Activated T-helper 1 cell treated with anti-CD3 and anti-CD28 coated beads, Interleukin-12 subunit alpha, Interleukin-12 subunit beta, Interleukin-2, Interleukin-4 antibody, amounts not matched to agents 30 ng/mL and 10 ng/mL and 1 ng/mL, durations not matched to agents 14 hours and 24 hours and 36 hours (primary cell): ENCODE measurements at regions not wholly inside any gene's neighbourhood (a gene's known extent, or its start where the extent isn't known, plus 50 kb on each side); places are given as distances from the start of the nearest gene placed in this dataset.

Source experiments
- DNase-seq: peaks from one replicate; pipeline ENCODE4 v3.0.0; 2021; ENCODE audit warnings: low spot score
- H3K27ac Mint-ChIP-seq: one replicate; pipeline ENCODE4 v1.8.0; 2021; ENCODE audit warnings: mild to moderate bottlenecking, mixed read lengths
- H3K27me3 Mint-ChIP-seq: one replicate; pipeline ENCODE4 v1.8.0; 2022; ENCODE audit warnings: mild to moderate bottlenecking, moderate library complexity, mixed read lengths; ENCODE audit not compliant: insufficient read depth
- H3K36me3 Mint-ChIP-seq: one replicate; pipeline ENCODE4 v1.8.0; 2021; ENCODE audit warnings: low read depth, mixed read lengths
- H3K4me1 Mint-ChIP-seq: one replicate; pipeline ENCODE4 v1.8.0; 2021; ENCODE audit warnings: low read depth, mixed read lengths
- H3K4me3 Mint-ChIP-seq: one replicate; pipeline ENCODE4 v1.8.0; 2021; ENCODE audit warnings: mild to moderate bottlenecking, moderate library complexity, mixed read lengths
- H3K9me3 Mint-ChIP-seq: one replicate; pipeline ENCODE4 v1.8.0; 2021; ENCODE audit warnings: mixed read lengths
- intact Hi-C: fragments of 100-400 bp; cut with micrococcal nuclease; formaldehyde crosslinking; loops from one replicate; pipeline ENCODE4 v1.15.1; 2024

GRCh38 chr17:52384695-52385094 lies 226.2 kb upstream of the CA10 start:
- H3K4me1 Mint-ChIP-seq: no peaks in the 10 kb centered on the region
- no peak overlapping the region for H3K4me3 Mint-ChIP-seq
- no peaks in the 10 kb centered on the region for H3K27me3 Mint-ChIP-seq
- peaks cover 5% of the 10 kb centered on the region for H3K9me3 Mint-ChIP-seq
- no peak for DNase-seq
- intact Hi-C loops: no loop called here
- no peaks in the 10 kb centered on the region for H3K36me3 Mint-ChIP-seq
- no peak overlapping the region for H3K27ac Mint-ChIP-seq

GRCh38 chr17:52383493-52384100 lies 225.1 kb upstream of the CA10 start:
- intact Hi-C loops: no loop called here
- H3K27ac Mint-ChIP-seq: no peak overlapping the region
- H3K9me3 Mint-ChIP-seq: peaks cover 5% of the 10 kb centered on the region
- no peaks in the 10 kb centered on the region for H3K4me1 Mint-ChIP-seq
- H3K4me3 Mint-ChIP-seq: no peak overlapping the region
- no peaks in the 10 kb centered on the region for H3K27me3 Mint-ChIP-seq
- H3K36me3 Mint-ChIP-seq: no peaks in the 10 kb centered on the region
- no peak for DNase-seq

GRCh38 chr17:52378860-52379259 lies 220.3 kb upstream of the CA10 start:
- H3K27me3 Mint-ChIP-seq: no peaks in the 10 kb centered on the region
- H3K4me3 Mint-ChIP-seq: no peak overlapping the region
- no peaks in the 10 kb centered on the region for H3K4me1 Mint-ChIP-seq
- DNase-seq: no peak
- no peak overlapping the region for H3K27ac Mint-ChIP-seq
- no peaks in the 10 kb centered on the region for H3K36me3 Mint-ChIP-seq
- no peaks in the 10 kb centered on the region for H3K9me3 Mint-ChIP-seq
- intact Hi-C loops: no loop called here

- no peaks in the 10 kb centered on the region for H3K4me1 Mint-ChIP-seq
- DNase-seq: no peak
- H3K36me3 Mint-ChIP-seq: no peaks in the 10 kb centered on the region
- H3K9me3 Mint-ChIP-seq: no peaks in the 10 kb centered on the region
- intact Hi-C loops: no loop called here
- H3K27me3 Mint-ChIP-seq: no peaks in the 10 kb centered on the region
- H3K4me3 Mint-ChIP-seq: no peak overlapping the region
- H3K27ac Mint-ChIP-seq: no peak overlapping the region
Measured at GRCh38 chr17:52376137-52376536, 217.6 kb upstream of the CA10 start.

GRCh38 chr17:52368886-52369285 lies 210.4 kb upstream of the CA10 start:
- H3K9me3 Mint-ChIP-seq: no peaks in the 10 kb centered on the region
- no peak for DNase-seq
- no peaks in the 10 kb centered on the region for H3K27me3 Mint-ChIP-seq
- H3K36me3 Mint-ChIP-seq: no peaks in the 10 kb centered on the region
- intact Hi-C loops: no loop called here
- H3K27ac Mint-ChIP-seq: no peak overlapping the region
- H3K4me1 Mint-ChIP-seq: no peaks in the 10 kb centered on the region
- no peak overlapping the region for H3K4me3 Mint-ChIP-seq

GRCh38 chr17:52357854-52358253 lies 199.3 kb upstream of the CA10 start:
- H3K27ac Mint-ChIP-seq: no peak overlapping the region
- H3K4me3 Mint-ChIP-seq: no peak overlapping the region
- no peak for DNase-seq
- intact Hi-C loops: no loop called here
- H3K4me1 Mint-ChIP-seq: no peaks in the 10 kb centered on the region
- H3K27me3 Mint-ChIP-seq: no peaks in the 10 kb centered on the region
- H3K36me3 Mint-ChIP-seq: no peaks in the 10 kb centered on the region
- peaks cover 6% of the 10 kb centered on the region for H3K9me3 Mint-ChIP-seq

- no peaks in the 10 kb centered on the region for H3K27me3 Mint-ChIP-seq
- no peak for DNase-seq
- no peak overlapping the region for H3K4me3 Mint-ChIP-seq
- H3K36me3 Mint-ChIP-seq: no peaks in the 10 kb centered on the region
- H3K27ac Mint-ChIP-seq: no peak overlapping the region
- H3K4me1 Mint-ChIP-seq: no peaks in the 10 kb centered on the region
- H3K9me3 Mint-ChIP-seq: peaks cover 13% of the 10 kb centered on the region
- intact Hi-C loops: no loop called here
Measured at GRCh38 chr17:52336796-52337195, 178.3 kb upstream of the CA10 start.

- Mint-ChIP-seq H3K9me3 (no peaks in the 10 kb centered on the region), H3K4me3 (no peak overlapping the region), H3K27me3 (no peaks in the 10 kb centered on the region), H3K27ac (no peak overlapping the region), H3K36me3 (no peaks in the 10 kb centered on the region), H3K4me1 (no peaks in the 10 kb centered on the region)
- no peak for DNase-seq
- intact Hi-C loops: no loop called here
Measured at GRCh38 chr17:52306314-52306713, 147.8 kb upstream of the CA10 start.

- Mint-ChIP-seq H3K9me3 (no peaks in the 10 kb centered on the region), H3K27ac (no peak overlapping the region), H3K4me1 (no peaks in the 10 kb centered on the region), H3K27me3 (no peaks in the 10 kb centered on the region), H3K36me3 (no peaks in the 10 kb centered on the region), H3K4me3 (no peak overlapping the region)
- intact Hi-C loops: no loop called here
- DNase-seq: no peak
Measured at GRCh38 chr17:52298881-52299280, 140.4 kb upstream of the CA10 start.

- no peaks in the 10 kb centered on the region for H3K9me3 Mint-ChIP-seq
- DNase-seq: no peak
- H3K36me3 Mint-ChIP-seq: no peaks in the 10 kb centered on the region
- no peak overlapping the region for H3K27ac Mint-ChIP-seq
- no peaks in the 10 kb centered on the region for H3K4me1 Mint-ChIP-seq
- no peak overlapping the region for H3K4me3 Mint-ChIP-seq
- H3K27me3 Mint-ChIP-seq: no peaks in the 10 kb centered on the region
- intact Hi-C loops: no loop called here
Measured at GRCh38 chr17:52297230-52298010, 138.9 kb upstream of the CA10 start.

- Mint-ChIP-seq H3K27me3 (no peaks in the 10 kb centered on the region), H3K4me3 (no peak overlapping the region), H3K27ac (no peak overlapping the region), H3K9me3 (no peaks in the 10 kb centered on the region), H3K4me1 (no peaks in the 10 kb centered on the region), H3K36me3 (no peaks in the 10 kb centered on the region)
- intact Hi-C loops: no loop called here
- no peak for DNase-seq
Measured at GRCh38 chr17:52294301-52294700, 135.8 kb upstream of the CA10 start.

GRCh38 chr17:52287611-52288010 lies 129.1 kb upstream of the CA10 start:
- intact Hi-C loops: no loop called here
- Mint-ChIP-seq H3K27me3 (no peaks in the 10 kb centered on the region), H3K36me3 (no peaks in the 10 kb centered on the region), H3K27ac (no peak overlapping the region), H3K9me3 (peaks cover 7% of the 10 kb centered on the region), H3K4me3 (no peak overlapping the region), H3K4me1 (no peaks in the 10 kb centered on the region)
- DNase-seq: no peak

GRCh38 chr17:52283872-52284271 lies 125.4 kb upstream of the CA10 start:
- intact Hi-C loops: no loop called here
- no peak overlapping the region for H3K27ac Mint-ChIP-seq
- no peaks in the 10 kb centered on the region for H3K27me3 Mint-ChIP-seq
- peaks cover 7% of the 10 kb centered on the region for H3K9me3 Mint-ChIP-seq
- H3K4me1 Mint-ChIP-seq: no peaks in the 10 kb centered on the region
- no peak overlapping the region for H3K4me3 Mint-ChIP-seq
- no peaks in the 10 kb centered on the region for H3K36me3 Mint-ChIP-seq
- DNase-seq: no peak
